B cell (primary cell): ENCODE measurements at regions not wholly inside any gene's neighbourhood (a gene's known extent, or its start where the extent isn't known, plus 50 kb on each side); places are given as distances from the start of the nearest gene placed in this dataset.
"Not testable (repeated sequence)": the region's sequence is repeated elsewhere in the genome, so short reads cannot be mapped to it uniquely, and the experiment has no call there.

Source experiments
- EZH2 ChIP-seq: IDR thresholded peaks from 2 replicates; pipeline ENCODE4 v1.6.1; 2012; ENCODE audit warnings: borderline replicate concordance, low read depth, mild to moderate bottlenecking, moderate library complexity, low read length; ENCODE audit not compliant: insufficient read depth, poor library complexity, severe bottlenecking
- TF ChIP-seq, protein P1 (sequence below): fragments of 200-600 bp; IDR thresholded peaks from one replicate; pipeline ENCODE4 v1.8.0; 2022; ENCODE audit warnings: antibody characterized with exemption, mild to moderate bottlenecking

DNA sequence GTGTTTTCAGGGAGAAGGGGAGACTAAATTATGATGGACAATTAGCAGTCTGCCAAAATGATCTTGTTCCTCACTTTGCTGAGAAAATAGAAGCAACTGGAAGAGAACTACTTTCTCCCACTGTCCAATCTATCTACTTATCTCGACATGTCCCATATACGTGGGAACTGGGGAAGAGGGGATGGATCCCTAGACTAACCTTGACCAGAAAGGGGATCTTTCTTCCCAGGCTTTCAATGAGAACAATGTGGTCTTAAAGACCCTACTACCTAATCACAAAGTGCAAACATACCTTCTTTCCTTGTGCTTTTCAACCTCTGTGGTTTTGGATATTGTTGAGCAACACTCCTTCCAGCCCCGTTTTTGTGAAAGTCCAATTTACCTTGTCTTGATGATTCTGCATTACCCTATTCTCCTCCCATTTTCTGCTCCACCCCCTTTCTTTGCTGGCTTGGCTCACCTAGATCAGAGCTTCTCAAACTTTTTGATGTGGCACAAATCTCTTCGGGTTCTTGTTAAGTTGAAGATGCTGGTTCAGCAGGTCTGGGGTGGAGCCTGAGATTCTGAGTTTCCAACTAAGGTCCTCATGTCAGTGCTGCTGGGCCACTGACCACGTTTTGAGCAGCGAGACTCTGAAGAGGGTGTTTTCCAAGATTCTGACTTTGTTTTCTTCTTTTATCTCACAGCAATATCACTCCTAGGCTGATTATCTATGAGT is 61.4 kb upstream of the AGTPBP1 start:
- TF ChIP-seq, protein P1, sequence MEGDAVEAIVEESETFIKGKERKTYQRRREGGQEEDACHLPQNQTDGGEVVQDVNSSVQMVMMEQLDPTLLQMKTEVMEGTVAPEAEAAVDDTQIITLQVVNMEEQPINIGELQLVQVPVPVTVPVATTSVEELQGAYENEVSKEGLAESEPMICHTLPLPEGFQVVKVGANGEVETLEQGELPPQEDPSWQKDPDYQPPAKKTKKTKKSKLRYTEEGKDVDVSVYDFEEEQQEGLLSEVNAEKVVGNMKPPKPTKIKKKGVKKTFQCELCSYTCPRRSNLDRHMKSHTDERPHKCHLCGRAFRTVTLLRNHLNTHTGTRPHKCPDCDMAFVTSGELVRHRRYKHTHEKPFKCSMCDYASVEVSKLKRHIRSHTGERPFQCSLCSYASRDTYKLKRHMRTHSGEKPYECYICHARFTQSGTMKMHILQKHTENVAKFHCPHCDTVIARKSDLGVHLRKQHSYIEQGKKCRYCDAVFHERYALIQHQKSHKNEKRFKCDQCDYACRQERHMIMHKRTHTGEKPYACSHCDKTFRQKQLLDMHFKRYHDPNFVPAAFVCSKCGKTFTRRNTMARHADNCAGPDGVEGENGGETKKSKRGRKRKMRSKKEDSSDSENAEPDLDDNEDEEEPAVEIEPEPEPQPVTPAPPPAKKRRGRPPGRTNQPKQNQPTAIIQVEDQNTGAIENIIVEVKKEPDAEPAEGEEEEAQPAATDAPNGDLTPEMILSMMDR, result not testable (repeated sequence)
- not testable (repeated sequence) for TF ChIP-seq EZH2
